Gastrocnemius medialis (tissue), 4 donors: ENCODE measurements at regions not wholly inside any gene's neighbourhood (a gene's known extent, or its start where the extent isn't known, plus 50 kb on each side); places are given as distances from the start of the nearest gene placed in this dataset.

ENCODE experiments used
- CTCF ChIP-seq, 5 experiments: fragments of 450-650 bp in 3 of 5; fragments of 200-600 bp in 2 of 5; sonication (generic) in 2 of 5; IDR thresholded peaks in 4 of 5; conservative IDR thresholded peaks in 1 of 5; 1 replicate in 4 of 5; 2 replicates in 1 of 5; pipeline ENCODE4 v1.5.1; 2016 to 2019; ENCODE audit warnings: antibody characterized with exemption in 5 of 5, mild to moderate bottlenecking in 3 of 5, moderate library complexity in 3 of 5
- POLR2A ChIP-seq, 2 donors: fragments of 450-650 bp; IDR thresholded peaks; one replicate each; pipeline ENCODE4 v1.6.1; 2017; ENCODE audit warnings: antibody characterized with exemption in 2 of 2, mild to moderate bottlenecking in 2 of 2, moderate library complexity in 2 of 2

GRCh38 chr20:11651138-11651537, 266.6 kb upstream of the BTBD3 start:
- no peak for TF ChIP-seq CTCF (IDR thresholded peaks at IDR 0.05 in 4 of 5, conservative IDR thresholded peaks at IDR 0.05 in 1 of 5)
- TF ChIP-seq POLR2A (IDR thresholded peaks at IDR 0.05): no peak
